SK-N-MC (cell line): ENCODE measurements at regions not wholly inside any gene's neighbourhood (a gene's known extent, or its start where the extent isn't known, plus 50 kb on each side); places are given as distances from the start of the nearest gene placed in this dataset.

Experiments
- DNase-seq: peaks from one replicate; pipeline ENCODE4 v3.0.0-alpha.2; 2011; ENCODE audit warnings: low read depth, low spot score
- H3K27ac ChIP-seq: fragments of 200-600 bp; sonication (generic); 2 replicates; pipeline ENCODE4 v1.5.1; 2016; ENCODE audit warnings: mixed run types
- H3K36me3 ChIP-seq: fragments of 200-600 bp; sonication (generic); 2 replicates; pipeline ENCODE4 v1.6.1; 2017; ENCODE audit warnings: antibody characterized with exemption, low read length, mixed read lengths; ENCODE audit not compliant: insufficient read depth
- H3K4me3 ChIP-seq: fragments of 200-600 bp; sonication (generic); 2 replicates; pipeline ENCODE4 v1.5.1; 2016
- H3K9ac ChIP-seq: fragments of 200-600 bp; sonication (generic); 2 replicates; pipeline ENCODE4 v1.8.0; 2017; ENCODE audit warnings: mixed run types, mixed read lengths; ENCODE audit not compliant: insufficient read length
- H3K9me3 ChIP-seq: fragments of 200-600 bp; sonication (generic); 2 replicates; pipeline ENCODE4 v1.6.1; 2017; ENCODE audit warnings: low read depth, mild to moderate bottlenecking, antibody characterized with exemption, low read length, moderate library complexity, mixed read lengths
- EZH2 ChIP-seq: fragments of 200-600 bp; sonication (generic); IDR thresholded peaks from one replicate; pipeline ENCODE4 v1.6.1; 2017; ENCODE audit warnings: antibody characterized with exemption
- FOXP2 ChIP-seq: optimal IDR thresholded peaks from 2 replicates; pipeline ENCODE3; 2011; ENCODE audit warnings: mild to moderate bottlenecking, moderate library complexity; ENCODE audit not compliant: insufficient read depth; ENCODE audit errors: extremely low read length, control extremely low read depth
- POLR2AphosphoS5 ChIP-seq: IDR thresholded peaks from 2 replicates; pipeline ENCODE4 v1.6.1; 2012; ENCODE audit warnings: mild to moderate bottlenecking, low read depth, low read length, borderline replicate concordance

GRCh38 chr9:84490842-84491325 is 150.3 kb upstream of the SLC28A3 start:
- Histone ChIP-seq H3K9me3 (no peaks in the 10 kb centered on the region), H3K9ac (no peak overlapping the region), H3K4me3 (no peak overlapping the region), H3K27ac (no peak overlapping the region), H3K36me3 (no peaks in the 10 kb centered on the region)
- DNase-seq, result no peak
- TF ChIP-seq POLR2AphosphoS5 (no peak), FOXP2 (no peak), EZH2 (no peak)

- no peaks in the 10 kb centered on the region for H3K36me3 ChIP-seq
- H3K9me3 ChIP-seq, result no peaks in the 10 kb centered on the region
- H3K4me3 ChIP-seq, result no peak overlapping the region
- H3K9ac ChIP-seq, result no peak overlapping the region
- TF ChIP-seq EZH2 (no peak), FOXP2 (no peak), POLR2AphosphoS5 (no peak)
- no peak overlapping the region for H3K27ac ChIP-seq
- DNase-seq, result no peak
These were observed 152.0 kb upstream of the SLC28A3 start for GRCh38 chr9:84492366-84493159.

GRCh38 chr9:84493284-84493947 is 152.9 kb upstream of the SLC28A3 start:
- Histone ChIP-seq H3K9ac (no peak overlapping the region), H3K4me3 (no peak overlapping the region), H3K36me3 (no peaks in the 10 kb centered on the region), H3K9me3 (no peaks in the 10 kb centered on the region), H3K27ac (no peak overlapping the region)
- DNase-seq, result no peak
- TF ChIP-seq POLR2AphosphoS5, result no peak
- no peak for TF ChIP-seq EZH2
- no peak for TF ChIP-seq FOXP2

- Histone ChIP-seq H3K27ac (no peak overlapping the region), H3K9ac (no peak overlapping the region), H3K36me3 (no peaks in the 10 kb centered on the region), H3K4me3 (no peak overlapping the region), H3K9me3 (no peaks in the 10 kb centered on the region)
- DNase-seq, result no peak
- TF ChIP-seq FOXP2 (no peak), POLR2AphosphoS5 (no peak), EZH2 (no peak)
These were observed 159.5 kb upstream of the SLC28A3 start for GRCh38 chr9:84499969-84500582.

GRCh38 chr9:84500826-84501225 is 160.3 kb upstream of the SLC28A3 start:
- TF ChIP-seq FOXP2 (no peak), EZH2 (no peak), POLR2AphosphoS5 (no peak)
- Histone ChIP-seq H3K9ac (no peak overlapping the region), H3K4me3 (no peak overlapping the region), H3K27ac (no peak overlapping the region), H3K9me3 (no peaks in the 10 kb centered on the region), H3K36me3 (no peaks in the 10 kb centered on the region)
- DNase-seq, result no peak

GRCh38 chr9:84501587-84501986 is 161.0 kb upstream of the SLC28A3 start:
- no peak for DNase-seq

GRCh38 chr9:84502066-84502465 is 161.5 kb upstream of the SLC28A3 start:
- Histone ChIP-seq H3K9ac (no peak overlapping the region), H3K4me3 (no peak overlapping the region), H3K36me3 (no peaks in the 10 kb centered on the region), H3K9me3 (no peaks in the 10 kb centered on the region), H3K27ac (no peak overlapping the region)
- no peak for DNase-seq
- TF ChIP-seq POLR2AphosphoS5 (no peak), FOXP2 (no peak), EZH2 (no peak)

More at GRCh38 chr9:84501587-84501986, 161.0 kb upstream of the SLC28A3 start:
- Histone ChIP-seq H3K27ac (no peak overlapping the region), H3K36me3 (no peaks in the 10 kb centered on the region), H3K4me3 (no peak overlapping the region), H3K9ac (no peak overlapping the region), H3K9me3 (no peaks in the 10 kb centered on the region)
- no peak for TF ChIP-seq POLR2AphosphoS5
- no peak for TF ChIP-seq EZH2
- TF ChIP-seq FOXP2, result no peak

- H3K9me3 ChIP-seq, result no peaks in the 10 kb centered on the region
- no peak for DNase-seq
- no peak for TF ChIP-seq POLR2AphosphoS5
- TF ChIP-seq EZH2, result no peak
- TF ChIP-seq FOXP2, result no peak
- H3K9ac ChIP-seq, result no peak overlapping the region
- no peak overlapping the region for H3K27ac ChIP-seq
- no peaks in the 10 kb centered on the region for H3K36me3 ChIP-seq
- H3K4me3 ChIP-seq, result no peak overlapping the region
These were observed 163.8 kb upstream of the SLC28A3 start for GRCh38 chr9:84504360-84504759.
